HG03175 (cell line): ENCODE measurements at regions not wholly inside any gene's neighbourhood (a gene's known extent, or its start where the extent isn't known, plus 50 kb on each side); places are given as distances from the start of the nearest gene placed in this dataset.
"Not testable (repeated sequence)": the region's sequence is repeated elsewhere in the genome, so short reads cannot be mapped to it uniquely, and the experiment has no call there.

ENCODE experiments used
- ATAC-seq: cut with Tn5 transposase; IDR thresholded peaks from one replicate; pipeline ENCODE4 v1.9.1; 2021; ENCODE audit warnings: mild to moderate bottlenecking, moderate library complexity; ENCODE audit not compliant: unreplicated experiment

DNA sequence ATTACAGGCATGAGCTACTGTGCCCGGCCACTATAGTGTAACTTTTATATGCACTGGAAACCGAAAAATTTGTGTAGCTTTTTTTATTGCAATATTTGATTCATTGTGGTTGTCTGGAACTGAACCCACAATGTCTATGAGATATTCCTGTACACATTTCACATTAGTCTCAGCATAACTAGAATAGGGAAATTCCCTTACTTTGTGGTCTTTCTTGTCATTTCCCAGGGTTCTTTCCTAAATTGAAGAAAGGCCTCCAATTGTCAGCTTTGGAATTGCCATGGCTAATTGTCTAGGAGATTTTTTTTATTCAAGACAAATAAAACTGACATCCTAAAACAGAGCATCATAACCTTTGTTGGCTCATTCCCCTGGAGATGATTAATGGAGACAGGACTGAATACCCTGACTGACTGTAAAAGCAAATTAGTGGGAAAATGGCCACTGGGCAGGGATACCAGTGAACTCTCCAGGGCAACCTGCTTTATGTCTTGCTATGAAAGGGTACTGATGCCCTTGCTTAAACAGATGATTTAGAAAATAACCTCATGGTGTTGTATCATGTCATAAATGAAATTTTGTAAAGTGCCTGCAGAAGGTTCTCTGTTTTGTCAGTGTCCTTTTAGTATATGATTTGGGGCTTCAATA, 576.9 kb downstream of the RFPL4B start:
- no peak for ATAC-seq

DNA sequence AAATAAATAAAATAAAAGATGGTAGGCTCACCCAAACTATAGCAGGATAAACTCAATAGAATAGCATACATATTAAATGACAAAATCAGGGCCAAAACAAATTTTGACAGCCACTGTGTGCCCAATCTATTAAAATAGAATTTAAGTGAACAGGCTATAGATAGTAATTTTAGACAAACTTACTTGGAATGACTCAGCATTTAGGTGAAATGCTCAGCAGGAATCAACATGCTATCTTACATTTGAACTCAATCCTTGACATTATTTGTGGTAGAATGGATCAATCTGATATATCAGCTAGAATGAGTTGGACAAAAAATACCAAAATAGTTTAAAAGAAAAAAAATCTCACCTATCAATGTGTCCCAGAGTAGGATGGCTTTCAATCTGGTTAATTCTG, 578.6 kb downstream of the RFPL4B start:
- no peak for ATAC-seq

DNA sequence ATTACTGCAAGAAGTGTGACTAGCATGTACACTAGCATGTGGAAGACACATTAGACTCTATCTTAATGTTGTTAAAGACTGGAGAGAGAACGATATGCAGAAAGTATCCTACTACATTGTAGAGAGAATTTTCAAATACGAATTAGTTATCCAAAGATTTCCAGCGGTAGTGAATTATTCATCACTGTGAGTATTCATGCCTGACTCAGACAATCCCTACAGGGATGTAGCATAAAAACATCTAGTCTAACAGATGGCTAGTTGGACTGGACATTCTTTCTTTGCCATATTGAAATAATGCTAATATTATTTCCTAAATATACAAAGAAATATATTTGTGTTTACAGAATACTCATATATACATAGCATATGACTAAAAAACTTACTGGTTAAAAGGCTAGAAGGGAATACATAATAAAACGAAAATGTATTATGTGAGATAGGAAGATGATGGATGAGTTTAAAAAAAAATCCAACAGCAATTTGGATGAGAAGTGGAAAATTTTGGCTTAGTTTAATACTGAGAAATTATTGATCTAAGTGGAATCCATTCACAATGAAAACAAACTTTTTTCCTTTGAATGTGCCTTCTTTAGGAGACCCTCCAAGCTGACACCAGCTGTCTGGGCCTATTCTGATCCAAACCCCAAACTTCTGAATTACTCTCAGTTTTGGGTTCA, 580.7 kb downstream of the RFPL4B start:
- ATAC-seq: no peak

DNA sequence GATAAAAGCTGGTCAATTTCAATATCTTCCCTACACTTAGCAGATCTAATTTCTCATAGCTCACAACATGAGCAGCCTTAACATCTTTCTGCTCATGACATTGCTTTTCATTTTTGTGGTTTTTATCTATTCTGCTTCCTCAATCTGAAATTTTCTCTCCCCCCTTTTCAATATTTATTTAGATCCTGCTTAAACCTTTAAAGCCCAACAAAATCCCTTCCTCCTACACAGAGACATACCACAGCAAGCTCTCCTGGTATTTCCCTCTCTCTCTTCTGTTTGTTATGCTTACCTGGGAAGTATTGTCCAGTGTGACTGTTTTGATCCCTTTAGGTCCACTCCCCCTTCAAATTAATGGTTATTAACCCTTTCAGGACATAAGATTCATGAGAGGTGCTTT, 582.5 kb downstream of the RFPL4B start:
- ATAC-seq: no peak

DNA sequence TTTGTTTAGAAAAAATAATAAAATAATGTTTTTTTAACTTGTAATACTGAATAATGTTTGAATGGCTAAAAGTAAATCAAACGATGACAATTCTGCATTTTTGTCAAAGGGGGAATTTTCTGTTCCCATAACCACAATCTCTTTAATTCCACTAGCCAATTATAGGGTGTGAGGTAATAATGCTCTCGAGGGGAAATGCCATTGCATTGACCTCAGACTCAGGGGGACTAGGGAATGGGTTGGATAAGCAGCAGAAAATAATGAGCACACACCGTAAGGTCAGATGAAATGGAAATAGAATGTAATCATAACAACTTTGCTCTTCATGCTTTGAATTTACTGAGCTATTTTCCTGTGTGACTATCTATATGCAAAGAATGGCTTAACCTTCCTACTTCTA, 584.7 kb downstream of the RFPL4B start:
- ATAC-seq: no peak

DNA sequence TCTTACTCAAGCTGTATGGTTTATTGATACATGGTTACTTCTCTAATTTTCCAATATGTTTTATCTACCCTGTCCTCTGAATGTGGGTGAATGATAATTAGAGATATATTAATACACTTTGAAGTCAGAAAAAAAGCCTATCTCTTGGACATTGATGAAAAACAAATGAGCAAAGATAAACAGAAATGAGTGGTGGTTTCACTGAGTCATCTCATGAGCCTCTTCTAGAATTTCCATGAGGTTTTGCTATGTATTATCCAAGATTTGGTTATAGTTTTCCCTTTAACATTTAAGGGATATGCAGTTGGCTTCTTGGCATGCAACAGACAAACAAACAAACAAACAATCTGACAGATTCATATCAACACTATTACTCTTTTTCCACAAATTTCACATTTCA, 586.8 kb downstream of the RFPL4B start:
- no peak for ATAC-seq

DNA sequence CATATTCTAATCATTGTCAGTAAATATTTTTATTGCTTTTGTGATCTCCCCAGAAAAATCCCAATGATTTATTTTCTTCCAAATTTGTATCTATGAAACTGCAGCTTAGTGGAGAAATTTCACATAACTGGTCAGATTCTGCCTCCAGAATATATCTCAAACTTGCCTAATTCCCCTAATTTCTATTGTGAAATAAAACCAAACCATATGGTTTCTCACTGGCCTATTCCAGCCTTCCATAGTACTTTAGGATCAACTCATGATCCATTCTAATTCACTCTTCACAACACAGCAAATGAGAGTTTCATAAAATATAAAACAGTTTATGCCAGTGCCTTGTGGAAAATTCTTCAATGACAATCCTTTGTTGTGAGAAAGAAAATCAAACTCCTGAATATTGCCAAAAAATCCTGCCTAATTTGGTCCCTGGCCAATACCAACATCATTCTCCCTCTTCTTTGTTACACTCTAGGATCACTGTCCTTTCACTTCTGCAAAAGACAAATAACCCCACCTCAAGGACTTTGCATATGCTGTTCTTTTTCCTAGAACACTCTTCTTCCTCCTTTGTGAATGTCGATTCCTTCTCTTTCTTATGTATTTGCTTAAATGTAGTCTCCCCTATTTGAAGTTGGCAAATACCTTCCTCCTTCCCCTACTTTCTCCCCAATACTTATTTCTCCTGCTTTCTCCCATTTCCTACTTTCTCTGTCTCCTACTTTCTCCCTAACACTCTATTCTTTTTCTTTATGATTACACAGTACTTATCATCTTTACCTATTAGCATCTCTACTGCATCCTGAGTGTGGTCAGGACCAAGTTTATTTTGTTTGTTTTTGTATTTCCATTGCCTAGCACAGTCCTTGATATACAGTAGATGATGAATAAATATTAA, 587.5 kb downstream of the RFPL4B start:
- no peak for ATAC-seq

DNA sequence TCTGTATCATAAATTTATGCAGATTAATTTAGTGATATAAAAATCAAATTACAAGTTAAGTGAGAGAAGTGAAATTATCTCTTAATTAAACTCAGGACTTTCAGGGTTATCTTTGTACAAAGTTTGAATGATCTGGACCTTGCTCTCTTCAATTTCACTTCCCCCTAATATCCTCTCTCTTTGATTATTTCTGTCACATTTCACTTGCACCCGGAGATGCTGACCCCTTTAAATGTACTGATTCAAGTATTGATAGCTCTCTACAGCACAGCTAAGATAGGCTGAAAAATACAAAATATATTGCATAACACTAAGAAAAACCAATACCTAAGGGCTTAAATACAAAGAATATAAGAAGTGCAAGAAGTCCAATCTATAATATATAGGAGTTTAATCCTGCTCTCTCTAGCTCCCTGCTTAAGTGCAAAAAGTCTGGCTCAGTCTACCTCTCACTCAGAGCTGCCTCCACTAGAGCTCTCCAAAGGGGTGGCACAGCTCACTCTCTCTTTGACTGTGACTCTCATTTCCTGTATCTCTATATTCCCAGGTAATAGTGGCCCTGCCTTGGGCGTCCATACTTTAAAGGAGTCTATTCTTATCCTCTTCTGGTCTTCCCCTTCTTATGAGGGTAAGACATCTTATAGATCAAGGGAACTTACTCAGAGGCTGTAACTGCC, 588.4 kb downstream of the RFPL4B start:
- ATAC-seq: no peak

DNA sequence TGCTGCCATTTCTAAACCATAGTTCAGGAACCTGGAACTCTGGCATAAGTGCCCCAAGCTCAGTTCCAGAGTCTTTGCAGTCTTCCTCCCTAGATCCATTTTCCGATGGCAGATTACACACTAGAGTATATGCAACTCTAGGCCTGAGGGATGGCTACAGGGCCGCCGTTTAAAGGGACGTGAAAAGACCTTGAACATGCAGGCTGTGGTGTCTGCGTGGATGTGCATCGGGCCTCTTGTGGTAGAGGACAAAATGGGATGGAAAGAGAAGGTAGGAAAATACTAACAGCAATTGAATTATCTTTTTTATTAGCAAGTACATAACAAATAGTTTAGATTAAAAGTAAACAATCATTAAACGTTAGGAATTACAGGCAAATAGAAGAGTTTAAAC, 588.9 kb downstream of the RFPL4B start:
- ATAC-seq: no peak

DNA sequence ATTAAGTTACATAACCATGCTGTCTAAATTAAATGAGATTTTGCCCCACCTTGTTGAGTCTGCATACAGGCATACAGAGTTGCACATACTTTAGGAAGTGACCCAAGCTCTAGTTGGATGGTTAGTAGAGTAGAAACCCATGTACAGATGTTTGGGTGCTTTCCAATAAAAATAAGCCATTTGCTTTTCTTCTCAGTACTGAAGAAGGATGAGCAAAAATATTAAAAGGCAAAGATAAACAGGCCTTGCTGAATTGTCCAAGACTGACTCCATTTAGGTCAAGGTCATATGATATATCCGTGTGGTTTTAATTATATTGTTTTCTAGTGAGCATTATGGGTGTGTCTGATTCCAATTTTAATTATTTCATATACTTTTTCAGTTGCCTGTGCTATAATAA, 589.4 kb downstream of the RFPL4B start:
- no peak for ATAC-seq

DNA sequence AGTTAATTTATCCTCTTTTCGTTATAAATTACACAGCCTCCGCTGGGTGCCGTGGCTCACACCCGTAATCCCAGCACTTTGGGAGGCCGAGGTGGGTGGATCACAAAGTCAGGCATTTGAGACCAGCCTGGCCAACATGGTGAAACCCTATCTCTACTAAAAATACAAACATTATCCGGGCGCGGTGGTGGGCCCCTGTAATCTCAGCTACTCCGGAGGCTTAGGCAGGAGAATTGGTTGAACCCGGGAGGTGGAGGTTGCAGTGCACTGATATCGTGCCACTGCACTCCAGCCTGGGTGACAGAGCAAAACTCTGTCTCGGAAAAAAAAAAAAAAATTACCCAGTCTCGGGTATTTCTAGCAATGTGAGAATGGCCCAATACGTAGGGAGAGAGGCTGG, 590.6 kb downstream of the RFPL4B start:
- not testable (repeated sequence) for ATAC-seq

DNA sequence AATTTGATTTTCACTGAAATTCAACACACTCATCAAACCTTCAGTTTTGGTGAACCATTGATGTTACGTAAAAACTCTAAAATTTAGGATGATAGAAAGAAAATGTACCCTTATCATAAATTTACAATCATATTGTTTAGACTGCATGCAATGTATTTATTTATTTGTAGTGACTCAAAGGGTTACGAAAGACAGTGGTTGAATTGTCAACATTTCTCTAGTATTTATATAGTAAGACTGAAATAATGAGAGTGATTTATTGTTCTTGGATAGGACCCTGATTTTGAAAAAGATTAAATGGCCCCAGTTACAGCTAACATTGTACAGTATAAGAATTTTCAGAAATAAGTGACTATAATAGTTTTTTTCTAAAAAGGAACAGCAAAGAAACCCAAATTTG, 591.5 kb downstream of the RFPL4B start:
- no peak for ATAC-seq

DNA sequence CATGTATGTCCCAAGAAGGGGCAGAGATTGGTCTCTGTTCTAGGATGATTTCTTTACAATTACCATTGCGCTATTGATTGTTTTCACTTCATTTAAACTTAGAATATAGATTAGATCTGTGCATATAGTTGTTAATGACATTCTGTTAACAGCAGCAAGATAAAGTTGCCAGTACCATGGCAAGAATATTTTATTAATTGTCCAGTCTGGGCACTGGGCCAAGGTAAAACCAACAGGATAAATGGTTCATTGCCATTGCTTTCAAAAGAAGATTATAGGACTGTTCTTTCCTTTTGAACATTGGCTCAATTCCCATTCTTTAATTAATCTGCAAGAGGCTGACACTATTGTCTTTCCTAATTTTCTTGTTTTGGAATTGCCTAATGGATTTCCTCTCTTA, 592.4 kb downstream of the RFPL4B start:
- ATAC-seq: no peak

DNA sequence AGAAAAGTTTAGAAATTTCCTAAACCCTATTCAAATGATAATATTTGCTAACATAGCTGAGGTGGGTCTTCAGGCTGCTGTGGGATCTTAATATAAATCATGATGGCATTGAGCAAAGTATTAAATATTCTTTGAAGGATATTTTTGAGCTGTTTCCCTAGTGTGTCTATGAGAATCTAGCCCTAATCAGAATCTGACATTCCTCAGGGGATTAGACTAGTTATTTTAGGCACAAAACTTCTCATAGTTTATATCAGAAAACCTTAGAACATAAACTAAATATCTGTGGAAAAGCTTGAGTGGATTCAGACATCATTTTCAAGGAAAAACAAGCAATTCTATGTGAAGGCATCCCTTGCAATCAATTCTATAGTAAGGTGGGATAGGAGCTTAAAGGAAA, 594.5 kb downstream of the RFPL4B start:
- no peak for ATAC-seq

DNA sequence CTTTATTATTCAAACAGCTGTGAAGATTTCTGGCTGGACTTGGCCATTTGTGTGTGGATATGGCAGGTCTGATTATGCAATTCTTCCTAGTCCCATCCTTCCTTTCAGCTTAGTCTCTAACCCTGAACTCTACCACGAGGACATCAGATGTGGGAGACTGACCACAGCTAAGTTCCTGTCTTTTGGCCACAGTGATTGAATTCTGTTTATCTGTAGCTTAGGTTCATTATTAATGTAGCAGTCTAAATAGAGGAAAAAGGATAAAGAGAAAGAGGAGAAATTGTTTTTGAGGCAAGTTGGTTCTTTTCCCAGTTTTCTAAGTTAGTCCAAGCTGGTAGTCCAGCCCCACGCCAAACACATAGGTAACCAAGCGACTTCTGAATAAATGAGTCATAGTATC, 598.9 kb downstream of the RFPL4B start:
- ATAC-seq: no peak

DNA sequence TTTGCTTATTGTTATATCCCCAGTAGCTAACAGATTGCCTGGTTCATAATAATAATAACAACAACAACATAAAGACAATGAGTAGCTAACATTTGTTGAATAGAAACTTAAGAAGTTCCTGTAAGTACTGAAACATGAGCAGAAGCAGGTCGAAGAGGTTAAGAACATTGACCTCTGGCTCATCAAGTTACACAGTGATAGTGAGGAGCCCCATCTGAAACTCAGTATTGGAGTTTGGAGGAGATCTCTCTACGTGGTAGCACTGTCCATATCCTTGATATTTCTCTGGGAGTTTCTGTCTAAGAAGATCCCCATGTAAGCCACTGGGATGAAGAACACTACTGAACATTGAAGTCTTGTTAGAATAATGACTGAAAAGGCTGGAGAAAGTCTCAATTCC, 600.4 kb downstream of the RFPL4B start:
- ATAC-seq: no peak

DNA sequence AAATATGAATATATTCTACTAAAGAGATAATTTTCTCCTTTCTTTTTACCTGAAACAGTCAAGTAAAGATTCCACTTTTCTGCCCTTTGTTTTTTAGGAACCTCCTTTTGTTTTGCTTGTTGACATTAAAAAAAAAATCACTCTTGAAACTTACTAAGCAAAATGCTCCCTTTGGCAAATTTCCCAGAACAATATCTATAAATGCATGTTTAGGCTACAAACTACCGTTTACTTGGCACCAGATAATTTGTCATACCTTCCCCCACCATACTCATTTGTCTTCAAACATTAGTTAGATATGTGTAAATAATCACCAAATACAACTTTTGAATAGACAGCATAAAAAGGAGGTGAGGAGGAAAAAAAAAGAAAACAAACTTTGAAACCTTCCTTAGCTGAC, 604.7 kb downstream of the RFPL4B start:
- no peak for ATAC-seq

DNA sequence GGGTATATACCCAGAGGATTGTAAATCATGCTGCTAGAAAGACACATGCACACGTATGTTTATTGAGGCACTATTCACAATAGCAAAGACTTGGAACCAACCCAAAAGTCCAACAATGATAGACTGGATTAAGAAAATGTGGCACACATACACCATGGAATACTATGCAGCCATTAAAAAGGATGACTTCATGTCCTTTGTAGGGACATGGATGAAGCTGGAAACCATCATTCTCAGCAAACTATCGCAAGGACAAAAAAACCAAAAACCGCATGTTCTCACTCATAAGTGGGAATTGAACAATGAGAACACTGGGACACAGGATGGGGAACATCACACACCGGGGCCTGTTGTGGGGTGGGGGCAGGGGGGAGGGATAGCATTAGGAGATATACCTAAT, 608.6 kb downstream of the RFPL4B start:
- not testable (repeated sequence) for ATAC-seq

DNA sequence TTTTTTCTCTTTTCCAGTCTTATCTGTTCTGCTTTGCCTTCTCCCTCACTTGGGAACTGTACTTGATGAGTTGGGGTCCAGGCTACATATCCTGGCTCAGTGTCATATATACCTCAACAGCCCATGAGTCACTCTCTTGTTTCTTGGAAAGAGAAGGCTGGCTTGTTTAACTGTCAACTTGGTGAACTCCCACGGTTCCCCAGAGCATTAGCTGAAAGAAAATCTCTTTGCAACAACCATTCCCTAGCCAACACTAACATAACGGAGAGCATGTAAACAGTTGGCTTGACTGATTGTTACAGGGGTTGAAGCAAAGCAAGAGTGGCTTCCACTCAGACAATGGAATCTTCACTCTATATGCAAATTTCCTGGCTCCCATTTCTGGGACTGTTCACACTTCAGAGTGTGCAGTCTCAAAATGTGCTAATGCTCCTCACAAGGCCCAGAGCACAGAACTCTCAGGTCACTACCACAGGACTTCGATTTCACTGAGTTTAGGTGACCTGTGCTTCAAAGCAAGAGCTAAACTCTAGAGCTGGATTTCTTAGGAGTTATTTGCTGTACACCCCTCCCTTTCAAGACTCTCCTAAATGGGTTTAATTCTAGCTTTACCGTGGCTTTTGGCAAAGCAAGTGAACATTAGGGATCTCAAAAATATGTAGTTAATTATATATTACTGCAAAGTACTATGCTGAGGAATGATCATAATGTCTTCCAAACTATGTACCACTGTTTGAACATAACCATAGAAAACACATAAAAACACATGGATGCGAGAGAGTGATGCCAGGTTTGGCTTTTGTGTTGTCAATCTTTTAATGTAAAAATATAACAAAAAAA, 609.8 kb downstream of the RFPL4B start:
- no peak for ATAC-seq

DNA sequence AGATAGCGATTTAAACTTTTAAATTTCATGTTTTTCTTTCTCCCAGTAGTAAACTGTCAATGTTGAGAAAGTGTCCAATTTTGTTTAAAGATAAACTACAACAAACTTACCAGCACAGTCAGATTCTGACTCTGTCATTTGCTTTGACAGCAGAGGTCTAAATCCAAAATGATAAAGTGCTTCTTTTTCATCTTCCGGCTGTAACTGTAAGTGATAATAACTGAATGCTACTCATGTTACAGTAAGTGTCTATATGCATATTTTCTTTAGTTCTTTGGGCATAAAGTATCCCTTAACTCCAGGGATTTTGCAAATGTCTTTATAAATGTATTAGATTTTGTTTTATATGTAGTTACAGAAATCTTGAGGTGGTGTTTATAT, 610.4 kb downstream of the RFPL4B start:
- no peak for ATAC-seq

DNA sequence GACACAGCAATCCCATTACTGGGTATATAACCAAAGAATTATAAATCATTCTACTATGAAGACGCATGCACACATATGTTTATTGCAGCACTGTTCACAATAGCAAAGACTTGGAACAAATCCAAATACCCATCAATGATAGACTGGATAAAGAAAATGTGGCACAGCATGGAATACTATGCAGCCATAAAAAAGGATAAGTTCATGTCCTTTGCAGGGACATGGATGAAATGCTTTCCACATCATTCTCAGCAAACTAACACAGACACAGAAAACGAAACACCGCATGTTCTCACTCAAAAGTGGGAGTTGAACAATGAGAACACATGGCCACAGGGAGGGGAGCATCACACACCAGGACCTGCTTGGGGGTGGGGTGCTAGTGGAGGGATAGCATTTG, 613.0 kb downstream of the RFPL4B start:
- not testable (repeated sequence) for ATAC-seq
